ENCODE measurements at regions not wholly inside any gene's neighbourhood (a gene's known extent, or its start where the extent isn't known, plus 50 kb on each side); places are given as distances from the start of the nearest gene placed in this dataset.

DNA sequence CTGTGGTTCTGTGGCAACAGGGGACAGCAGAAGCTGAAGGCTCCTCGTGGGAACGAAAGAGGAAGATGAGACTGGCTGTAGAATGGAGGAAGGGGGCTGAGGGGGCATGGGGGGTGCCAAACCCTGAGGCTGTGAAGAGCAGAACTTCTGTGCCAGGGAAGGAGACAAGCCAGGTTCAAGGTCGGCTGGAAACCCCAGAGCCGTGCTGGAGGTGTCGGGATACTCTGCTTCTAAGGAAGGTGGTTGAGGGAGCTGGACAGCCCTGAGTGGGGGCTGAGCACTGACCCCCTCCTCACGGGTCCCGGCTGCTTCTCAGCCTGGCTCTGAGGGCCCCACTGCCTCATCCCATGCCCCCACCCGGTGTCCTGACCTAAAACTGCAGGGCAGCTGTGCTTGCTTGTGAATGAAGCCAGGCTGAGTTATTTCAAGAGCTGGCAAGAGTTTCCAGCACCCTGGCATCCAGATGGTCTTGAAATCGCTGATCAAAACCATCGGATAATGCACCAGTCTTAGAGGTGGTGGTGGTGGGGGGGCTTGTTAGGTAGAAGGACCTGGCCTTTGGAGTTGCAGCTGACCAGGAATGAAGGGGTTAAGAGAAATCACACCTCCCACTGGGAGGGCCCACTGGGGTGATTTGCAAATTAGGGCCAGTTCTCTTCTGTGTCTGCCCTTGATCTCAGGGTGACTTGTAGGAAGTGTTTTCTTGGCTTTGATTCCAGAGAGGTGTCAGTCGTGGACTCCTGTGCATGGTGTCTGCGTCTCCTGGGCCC lies 218.9 kb upstream of the C1orf174 start:
- no peaks in the 10 kb centered on the region for H3K4me1 Mint-ChIP-seq (ENCODE audit: low read depth, unreplicated experiment)
- H3K36me3 Mint-ChIP-seq (ENCODE audit: insufficient read depth, unreplicated experiment): no peaks in the 10 kb centered on the region
- CTCF ChIA-PET: no interaction called here
- peaks cover 2% of the 10 kb centered on the region for H3K9me3 Mint-ChIP-seq (ENCODE audit: low read depth, unreplicated experiment)
- TF ChIP-seq CTCF (IDR thresholded peaks at IDR 0.05; ENCODE audit: unreplicated experiment): no peak
- intact Hi-C loops (cut with micrococcal nuclease; ENCODE audit: unreplicated experiment): no loop called here
- no peak overlapping the region for H3K27ac Mint-ChIP-seq (ENCODE audit: unreplicated experiment)
- no peak for DNase-seq
- peaks cover 26% of the 10 kb centered on the region for H3K27me3 Mint-ChIP-seq (ENCODE audit: unreplicated experiment)
- H3K4me3 Mint-ChIP-seq (ENCODE audit: low read depth, unreplicated experiment): no peak overlapping the region
- BruUV-seq (replicated peaks): no TSS peak

DNA sequence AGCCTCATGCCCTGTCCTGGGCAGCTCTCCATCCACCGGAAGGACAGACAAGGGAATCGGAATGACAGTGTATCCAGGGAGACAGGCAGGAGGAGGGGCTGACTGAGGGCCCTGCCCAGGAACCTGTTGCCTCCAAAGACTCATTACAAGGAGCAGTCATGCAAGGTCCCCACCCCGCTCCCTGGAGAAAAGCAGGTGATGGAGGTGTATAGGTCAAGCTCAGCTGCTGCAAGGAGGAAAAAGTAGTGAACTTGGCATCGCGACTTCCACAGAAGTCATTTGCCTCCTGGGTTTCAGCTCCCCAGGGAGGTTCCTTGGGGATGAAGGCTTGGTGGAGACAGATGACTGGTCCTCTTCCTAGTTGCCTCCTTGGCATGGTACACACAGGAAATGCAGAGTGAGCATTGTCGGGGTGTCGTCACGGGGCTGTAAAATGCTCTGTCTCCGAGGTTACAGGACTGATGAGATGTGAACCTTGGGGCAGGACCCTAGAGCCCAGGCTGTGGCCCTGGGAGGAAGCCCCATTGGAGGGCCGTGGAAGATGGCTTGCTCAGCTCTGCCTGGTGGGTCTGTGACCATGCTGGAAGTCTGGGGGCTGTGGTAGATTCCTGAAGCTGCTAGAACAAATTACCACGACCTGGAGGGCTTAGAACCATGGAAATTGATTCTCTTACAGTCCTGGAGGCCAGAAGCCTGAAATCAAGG lies 219.6 kb upstream of the C1orf174 start:
- intact Hi-C loops (cut with micrococcal nuclease; ENCODE audit: unreplicated experiment): no loop called here
- Mint-ChIP-seq H3K9me3 (ENCODE audit: low read depth, unreplicated experiment) (no peaks in the 10 kb centered on the region), H3K4me3 (ENCODE audit: low read depth, unreplicated experiment) (no peak overlapping the region), H3K36me3 (ENCODE audit: insufficient read depth, unreplicated experiment) (no peaks in the 10 kb centered on the region), H3K27me3 (ENCODE audit: unreplicated experiment) (peaks cover 26% of the 10 kb centered on the region), H3K4me1 (ENCODE audit: low read depth, unreplicated experiment) (no peaks in the 10 kb centered on the region), H3K27ac (ENCODE audit: unreplicated experiment) (no peak overlapping the region)
- BruUV-seq (replicated peaks): no TSS peak
- CTCF ChIA-PET: no interaction called here
- no peak for DNase-seq
- no peak for TF ChIP-seq CTCF (IDR thresholded peaks at IDR 0.05; ENCODE audit: unreplicated experiment)

DNA sequence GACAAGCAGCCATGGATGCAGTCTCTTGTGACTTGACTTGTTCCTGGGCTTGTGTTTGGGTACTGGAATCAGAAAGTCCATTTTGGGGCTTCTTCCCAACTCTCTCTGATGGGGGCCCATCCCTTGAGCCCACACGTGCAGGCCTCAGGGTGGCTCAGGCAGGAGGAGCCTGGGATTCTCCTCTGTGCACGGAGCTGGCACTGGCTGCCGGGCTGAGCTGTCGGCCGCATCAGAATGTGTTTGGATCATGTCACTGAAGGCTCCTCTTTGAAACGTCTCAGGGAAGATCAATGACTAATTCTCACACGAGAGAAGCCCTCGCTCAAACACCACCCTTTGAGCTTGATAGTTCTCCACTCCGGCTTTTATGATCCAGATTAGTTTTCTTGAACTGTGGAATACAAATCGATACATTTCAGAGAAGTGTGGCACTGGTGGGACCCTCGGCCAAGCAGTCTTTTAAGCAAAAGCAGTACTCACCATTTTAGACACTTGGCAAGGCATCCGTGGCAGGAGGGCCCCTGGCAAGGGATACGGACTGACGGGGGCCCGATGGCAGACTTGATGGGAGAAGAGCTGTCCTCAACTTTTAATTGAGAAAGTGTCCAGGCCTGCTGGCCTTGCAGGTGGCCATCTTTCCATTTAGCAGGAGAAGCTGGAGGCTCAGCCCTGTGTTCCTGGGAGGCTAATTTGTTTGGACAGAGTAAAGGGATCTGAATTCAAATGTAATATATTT lies 220.7 kb upstream of the C1orf174 start:
- H3K4me1 Mint-ChIP-seq (ENCODE audit: low read depth, unreplicated experiment): no peaks in the 10 kb centered on the region
- H3K27me3 Mint-ChIP-seq (ENCODE audit: unreplicated experiment): peaks cover 26% of the 10 kb centered on the region
- no peaks in the 10 kb centered on the region for H3K36me3 Mint-ChIP-seq (ENCODE audit: insufficient read depth, unreplicated experiment)
- H3K4me3 Mint-ChIP-seq (ENCODE audit: low read depth, unreplicated experiment): no peak overlapping the region
- no peaks in the 10 kb centered on the region for H3K9me3 Mint-ChIP-seq (ENCODE audit: low read depth, unreplicated experiment)
- intact Hi-C loops (cut with micrococcal nuclease; ENCODE audit: unreplicated experiment): no loop called here
- no peak overlapping the region for H3K27ac Mint-ChIP-seq (ENCODE audit: unreplicated experiment)
- no TSS peak for BruUV-seq (replicated peaks)
- no peak for TF ChIP-seq CTCF (IDR thresholded peaks at IDR 0.05; ENCODE audit: unreplicated experiment)
- CTCF ChIA-PET: no interaction called here
- no peak for DNase-seq

DNA sequence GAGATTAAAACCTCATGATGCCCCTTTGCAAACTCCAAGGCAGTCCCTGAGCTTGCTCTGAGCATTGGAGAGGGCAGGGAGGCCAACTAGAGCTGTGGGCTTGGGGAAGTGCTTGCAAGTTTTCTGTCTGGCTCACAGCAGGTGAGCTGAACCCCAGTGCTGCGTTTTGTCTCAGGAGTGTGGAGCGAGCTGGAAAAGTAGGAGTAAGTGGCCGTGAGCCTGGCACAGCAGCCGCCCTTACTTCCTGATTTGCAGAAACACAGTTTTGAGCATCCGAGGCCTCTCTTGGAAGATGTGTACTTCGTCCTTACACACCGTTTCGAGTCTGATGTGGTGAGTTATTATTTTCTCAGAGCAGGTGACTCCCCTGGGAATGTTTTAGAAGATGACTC lies 221.2 kb upstream of the C1orf174 start:
- Mint-ChIP-seq H3K27ac (ENCODE audit: unreplicated experiment) (no peak overlapping the region), H3K4me1 (ENCODE audit: low read depth, unreplicated experiment) (no peaks in the 10 kb centered on the region), H3K9me3 (ENCODE audit: low read depth, unreplicated experiment) (no peaks in the 10 kb centered on the region), H3K36me3 (ENCODE audit: insufficient read depth, unreplicated experiment) (no peaks in the 10 kb centered on the region), H3K27me3 (ENCODE audit: unreplicated experiment) (peaks cover 26% of the 10 kb centered on the region), H3K4me3 (ENCODE audit: low read depth, unreplicated experiment) (no peak overlapping the region)
- intact Hi-C loops (cut with micrococcal nuclease; ENCODE audit: unreplicated experiment): no loop called here
- DNase-seq: no peak
- BruUV-seq (replicated peaks): no TSS peak
- CTCF ChIA-PET: no interaction called here
- no peak for TF ChIP-seq CTCF (IDR thresholded peaks at IDR 0.05; ENCODE audit: unreplicated experiment)
